ENCODE measurements at regions not wholly inside any gene's neighbourhood (a gene's known extent, or its start where the extent isn't known, plus 50 kb on each side); places are given as distances from the start of the nearest gene placed in this dataset.

- no peak for DNase-seq
These were observed 653.4 kb downstream of the ANXA1 start for GRCh38 chr9:73805111-73805510.

- no peak for DNase-seq
These were observed 654.3 kb downstream of the ANXA1 start for GRCh38 chr9:73805853-73806458.

GRCh38 chr9:73806876-73807275, 655.2 kb downstream of the ANXA1 start:
- DNase-seq: no peak

GRCh38 chr9:73807952-73808351, 656.3 kb downstream of the ANXA1 start:
- DNase-seq: no peak

- no peak for DNase-seq
These were observed 659.0 kb downstream of the ANXA1 start for GRCh38 chr9:73810585-73811215.

- no peak for DNase-seq
These were observed 661.9 kb downstream of the ANXA1 start for GRCh38 chr9:73813546-73813945.

- no peak for DNase-seq
These were observed 665.2 kb downstream of the ANXA1 start for GRCh38 chr9:73816905-73817304.

- DNase-seq: no peak
These were observed 672.5 kb upstream of the RORB start for GRCh38 chr9:73824671-73825070.

GRCh38 chr9:73838871-73839270, 658.3 kb upstream of the RORB start:
- DNase-seq: no peak

GRCh38 chr9:73839471-73839870, 657.7 kb upstream of the RORB start:
- DNase-seq: no peak

GRCh38 chr9:73841018-73841417, 656.1 kb upstream of the RORB start:
- DNase-seq: no peak

- DNase-seq: no peak
These were observed 653.0 kb upstream of the RORB start for GRCh38 chr9:73844135-73844534.

- DNase-seq: no peak
These were observed 651.6 kb upstream of the RORB start for GRCh38 chr9:73845539-73845938.

GRCh38 chr9:73845954-73846690, 651.0 kb upstream of the RORB start:
- no peak for DNase-seq

GRCh38 chr9:73847536-73847935, 649.6 kb upstream of the RORB start:
- no peak for DNase-seq

GRCh38 chr9:73853549-73853948, 643.6 kb upstream of the RORB start:
- no peak for DNase-seq

GRCh38 chr9:73855206-73855605, 641.9 kb upstream of the RORB start:
- DNase-seq: no peak

GRCh38 chr9:73863924-73864323, 633.2 kb upstream of the RORB start:
- DNase-seq: no peak

- DNase-seq: no peak
These were observed 630.7 kb upstream of the RORB start for GRCh38 chr9:73866451-73866850.

GRCh38 chr9:73869264-73869663, 627.9 kb upstream of the RORB start:
- DNase-seq: peak; percentile 92

GRCh38 chr9:73871636-73872035, 625.5 kb upstream of the RORB start:
- DNase-seq: peak; percentile 59

GRCh38 chr9:73872701-73873100, 624.4 kb upstream of the RORB start:
- DNase-seq: peak; percentile 25

- DNase-seq: no peak
These were observed 617.0 kb upstream of the RORB start for GRCh38 chr9:73880101-73880500.

- no peak for DNase-seq
These were observed 608.1 kb upstream of the RORB start for GRCh38 chr9:73889023-73889422.
